ENCODE measurements at regions not wholly inside any gene's neighbourhood (a gene's known extent, or its start where the extent isn't known, plus 50 kb on each side); places are given as distances from the start of the nearest gene placed in this dataset.

DNA sequence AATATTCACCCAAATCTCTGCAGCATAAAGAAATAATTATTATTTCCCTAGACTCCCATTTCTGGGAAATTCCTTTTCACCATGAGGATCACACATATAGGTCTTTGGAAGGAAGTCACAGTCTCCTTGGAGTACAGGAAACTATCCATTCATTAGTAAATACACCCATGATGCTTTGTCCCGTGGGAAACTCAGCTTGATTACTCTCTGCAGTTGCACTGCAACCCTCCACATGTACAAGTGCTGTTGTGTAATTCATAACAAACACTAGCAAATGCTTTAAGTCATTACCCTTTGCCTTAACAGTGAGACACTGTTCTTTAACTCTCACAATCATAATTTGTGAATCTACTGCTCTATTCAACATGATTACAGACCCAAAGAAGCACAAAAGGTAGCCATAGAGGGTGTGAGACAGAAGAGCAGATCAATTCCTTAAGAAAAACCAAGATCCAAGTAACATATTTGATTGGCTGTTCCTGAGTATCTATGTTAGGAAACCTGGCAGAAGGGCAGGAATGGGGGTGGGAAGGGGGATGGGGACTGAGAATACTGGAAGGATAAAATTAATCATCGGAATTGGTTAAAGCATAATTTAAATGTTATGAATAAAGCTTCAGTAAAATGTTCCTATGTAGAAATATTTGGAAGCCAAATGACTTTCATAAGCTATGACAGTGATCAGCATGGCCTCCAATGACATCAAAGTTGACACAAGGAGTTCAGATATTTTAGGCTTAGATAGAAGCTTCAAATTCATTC is 268.0 kb downstream of the HACE1 start:
- Histone ChIP-seq H4K20me1 (ENCODE audit: insufficient read depth) (no peaks in the 10 kb centered on the region), H3K27ac (ENCODE audit: low read length) (no peak overlapping the region), H3K9ac (ENCODE audit: low read length) (no peak overlapping the region), H2AFZ (ENCODE audit: low read depth, low read length) (no peak overlapping the region), H3K27me3 (ENCODE audit: insufficient read depth, low read depth, low read length) (no peaks in the 10 kb centered on the region), H3K4me2 (ENCODE audit: low read length) (no peak overlapping the region), H3K4me3 (ENCODE audit: low read length) (no peak overlapping the region), H3K9me2 (ENCODE audit: insufficient read depth, low read length) (no peaks in the 10 kb centered on the region), H3K36me3 (ENCODE audit: insufficient read depth, low read length) (no peaks in the 10 kb centered on the region), H3K79me2 (replicated peaks; ENCODE audit: insufficient read depth, low read length) (no peaks in the 10 kb centered on the region), H3F3A (ENCODE audit: insufficient read depth, low read length, poor library complexity, severe bottlenecking) (no peaks in the 10 kb centered on the region), H3K9me3 (ENCODE audit: low read length) (no peaks in the 10 kb centered on the region)
- TF ChIP-seq MXI1 (conservative IDR thresholded peaks at IDR 0.05; ENCODE audit: poor library complexity, severe bottlenecking) (no peak), POLR2AphosphoS5 (IDR thresholded peaks at IDR 0.05) (no peak), RAD21 (conservative IDR thresholded peaks at IDR 0.05) (no peak), EZH2 (IDR thresholded peaks at IDR 0.05; ENCODE audit: borderline replicate concordance, insufficient read depth, low read length, poor library complexity, severe bottlenecking) (no peak), TAF1 (IDR thresholded peaks at IDR 0.05; ENCODE audit: low read depth) (no peak), EP300 (conservative IDR thresholded peaks at IDR 0.05; ENCODE audit: poor library complexity, severe bottlenecking) (no peak)
- TF ChIP-seq, protein P1, sequence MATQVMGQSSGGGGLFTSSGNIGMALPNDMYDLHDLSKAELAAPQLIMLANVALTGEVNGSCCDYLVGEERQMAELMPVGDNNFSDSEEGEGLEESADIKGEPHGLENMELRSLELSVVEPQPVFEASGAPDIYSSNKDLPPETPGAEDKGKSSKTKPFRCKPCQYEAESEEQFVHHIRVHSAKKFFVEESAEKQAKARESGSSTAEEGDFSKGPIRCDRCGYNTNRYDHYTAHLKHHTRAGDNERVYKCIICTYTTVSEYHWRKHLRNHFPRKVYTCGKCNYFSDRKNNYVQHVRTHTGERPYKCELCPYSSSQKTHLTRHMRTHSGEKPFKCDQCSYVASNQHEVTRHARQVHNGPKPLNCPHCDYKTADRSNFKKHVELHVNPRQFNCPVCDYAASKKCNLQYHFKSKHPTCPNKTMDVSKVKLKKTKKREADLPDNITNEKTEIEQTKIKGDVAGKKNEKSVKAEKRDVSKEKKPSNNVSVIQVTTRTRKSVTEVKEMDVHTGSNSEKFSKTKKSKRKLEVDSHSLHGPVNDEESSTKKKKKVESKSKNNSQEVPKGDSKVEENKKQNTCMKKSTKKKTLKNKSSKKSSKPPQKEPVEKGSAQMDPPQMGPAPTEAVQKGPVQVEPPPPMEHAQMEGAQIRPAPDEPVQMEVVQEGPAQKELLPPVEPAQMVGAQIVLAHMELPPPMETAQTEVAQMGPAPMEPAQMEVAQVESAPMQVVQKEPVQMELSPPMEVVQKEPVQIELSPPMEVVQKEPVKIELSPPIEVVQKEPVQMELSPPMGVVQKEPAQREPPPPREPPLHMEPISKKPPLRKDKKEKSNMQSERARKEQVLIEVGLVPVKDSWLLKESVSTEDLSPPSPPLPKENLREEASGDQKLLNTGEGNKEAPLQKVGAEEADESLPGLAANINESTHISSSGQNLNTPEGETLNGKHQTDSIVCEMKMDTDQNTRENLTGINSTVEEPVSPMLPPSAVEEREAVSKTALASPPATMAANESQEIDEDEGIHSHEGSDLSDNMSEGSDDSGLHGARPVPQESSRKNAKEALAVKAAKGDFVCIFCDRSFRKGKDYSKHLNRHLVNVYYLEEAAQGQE (IDR thresholded peaks at IDR 0.05; ENCODE audit: borderline replicate concordance) = no peak

GRCh38 chr6:104589940-104590339 is 269.8 kb downstream of the HACE1 start:
- Histone ChIP-seq H3K4me2 (ENCODE audit: low read length) (no peak overlapping the region), H3K9me2 (ENCODE audit: insufficient read depth, low read length) (no peaks in the 10 kb centered on the region), H3K36me3 (ENCODE audit: insufficient read depth, low read length) (no peaks in the 10 kb centered on the region), H4K20me1 (ENCODE audit: insufficient read depth) (no peaks in the 10 kb centered on the region), H3F3A (ENCODE audit: insufficient read depth, low read length, poor library complexity, severe bottlenecking) (no peaks in the 10 kb centered on the region), H2AFZ (ENCODE audit: low read depth, low read length) (no peak overlapping the region), H3K4me3 (ENCODE audit: low read length) (no peak overlapping the region), H3K9ac (ENCODE audit: low read length) (no peak overlapping the region), H3K9me3 (ENCODE audit: low read length) (no peaks in the 10 kb centered on the region), H3K27me3 (ENCODE audit: insufficient read depth, low read depth, low read length) (no peaks in the 10 kb centered on the region), H3K27ac (ENCODE audit: low read length) (no peak overlapping the region), H3K79me2 (replicated peaks; ENCODE audit: insufficient read depth, low read length) (no peaks in the 10 kb centered on the region)
- no peak for TF ChIP-seq RAD21 (conservative IDR thresholded peaks at IDR 0.05)

DNA sequence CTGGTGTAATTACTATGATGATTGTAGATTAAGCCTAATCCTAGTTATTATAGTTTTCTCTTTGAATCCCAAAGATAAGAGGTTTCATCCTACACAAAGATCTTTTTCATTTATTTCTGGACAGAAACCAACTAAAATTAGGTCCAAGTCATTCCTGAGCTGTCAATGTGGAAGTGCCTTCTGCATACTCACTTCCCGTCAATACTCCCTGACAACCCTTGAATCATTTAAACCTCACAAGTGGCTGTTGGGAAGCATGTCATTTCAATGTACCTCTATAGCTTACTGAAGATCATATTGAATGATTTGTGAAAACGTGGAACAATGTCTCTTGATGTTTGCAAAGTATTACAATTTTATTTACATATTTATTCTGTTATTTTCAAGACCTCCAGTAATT is 274.1 kb downstream of the HACE1 start:
- Histone ChIP-seq H3K79me2 (replicated peaks; ENCODE audit: insufficient read depth, low read length) (no peaks in the 10 kb centered on the region), H3K9me3 (ENCODE audit: low read length) (no peaks in the 10 kb centered on the region), H3K4me3 (ENCODE audit: low read length) (no peak overlapping the region), H2AFZ (ENCODE audit: low read depth, low read length) (no peak overlapping the region), H3F3A (ENCODE audit: insufficient read depth, low read length, poor library complexity, severe bottlenecking) (no peaks in the 10 kb centered on the region), H4K20me1 (ENCODE audit: insufficient read depth) (no peaks in the 10 kb centered on the region), H3K9me2 (ENCODE audit: insufficient read depth, low read length) (no peaks in the 10 kb centered on the region), H3K9ac (ENCODE audit: low read length) (no peak overlapping the region), H3K4me2 (ENCODE audit: low read length) (no peak overlapping the region), H3K27ac (ENCODE audit: low read length) (no peak overlapping the region), H3K27me3 (ENCODE audit: insufficient read depth, low read depth, low read length) (no peaks in the 10 kb centered on the region), H3K36me3 (ENCODE audit: insufficient read depth, low read length) (no peaks in the 10 kb centered on the region)
- TF ChIP-seq EP300 (conservative IDR thresholded peaks at IDR 0.05; ENCODE audit: poor library complexity, severe bottlenecking) = peak; percentile 21
- TF ChIP-seq, protein P1 (IDR thresholded peaks at IDR 0.05; ENCODE audit: borderline replicate concordance) = no peak
